ENCODE measurements at regions not wholly inside any gene's neighbourhood (a gene's known extent, or its start where the extent isn't known, plus 50 kb on each side); places are given as distances from the start of the nearest gene placed in this dataset.

DNA sequence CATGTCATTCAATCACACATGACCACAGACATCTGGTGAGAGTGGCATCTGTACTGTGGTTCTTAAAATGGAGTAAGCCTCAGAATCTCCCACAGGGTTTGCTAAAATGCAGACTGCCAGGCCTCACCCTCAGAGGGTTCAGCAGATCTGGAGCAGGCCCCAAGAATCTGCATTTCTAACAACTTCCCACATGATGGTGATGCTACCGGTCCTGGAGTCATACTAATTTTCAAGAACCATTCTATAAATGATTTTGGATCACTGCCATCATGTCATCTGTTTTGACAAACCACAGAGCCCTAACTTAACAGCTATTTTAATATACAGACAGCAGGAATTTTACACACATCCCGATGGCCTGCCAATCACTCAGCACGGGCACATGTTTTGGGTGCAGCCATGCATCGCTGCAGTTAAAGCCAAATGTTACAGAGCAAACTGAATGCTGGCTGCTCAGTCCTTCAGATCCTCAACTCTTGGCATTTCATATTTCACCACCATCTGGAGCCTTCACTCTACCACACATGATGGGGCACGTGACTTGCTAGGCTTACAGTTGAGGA lies 792.1 kb upstream of the AMELY start:
- no peak for FAIRE-seq
- no peaks in the 10 kb centered on the region for H3K27me3 ChIP-seq (ENCODE audit: control insufficient read depth in 3 of 3, insufficient read depth in 3 of 3, low read length in 3 of 3)
- no peak for DNase-seq
- WGBS, 3 donors, result 79 to 93% (median 80%) methylated on average over 1 to 5 of the region's 5 CpGs
- no peaks in the 10 kb centered on the region for H3K4me1 ChIP-seq (ENCODE audit: control insufficient read depth in 3 of 3, insufficient read depth in 2 of 3, low read depth in 1 of 3, low read length in 2 of 3)
- H3K27ac ChIP-seq (ENCODE audit: low read depth in 1 of 3, low read length in 2 of 3), result no peak overlapping the region
- H3K4me3 ChIP-seq (ENCODE audit: low read depth in 1 of 3, low read length in 3 of 3), result no peak overlapping the region
- no peaks in the 10 kb centered on the region for H3K9me3 ChIP-seq (ENCODE audit: control insufficient read depth in 2 of 2, insufficient read depth in 1 of 2, low read depth in 1 of 2, low read length in 1 of 2)
- H3K36me3 ChIP-seq (ENCODE audit: control insufficient read depth in 3 of 3, insufficient read depth in 2 of 3, low read depth in 1 of 3, low read length in 3 of 3), result no peaks in the 10 kb centered on the region

DNA sequence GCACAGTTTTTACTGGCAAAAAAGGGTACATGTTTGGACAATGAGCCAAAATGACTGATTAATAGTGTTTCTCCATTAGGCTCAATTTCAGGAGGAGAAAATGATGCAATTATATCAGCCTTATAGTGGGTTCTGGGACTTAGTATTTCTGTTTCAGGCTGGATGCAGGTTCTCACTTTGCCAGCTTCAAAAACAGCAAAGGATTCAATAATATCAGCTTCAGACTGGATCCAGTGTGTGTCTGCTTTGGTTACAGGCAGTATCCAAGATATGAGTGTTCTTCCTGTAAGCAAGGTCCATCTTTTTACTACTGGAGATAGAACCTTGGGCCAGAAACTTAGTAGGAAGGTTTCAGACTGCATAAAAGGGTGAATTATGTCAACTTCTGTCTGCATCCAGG lies 790.9 kb upstream of the AMELY start:
- H3K36me3 ChIP-seq (ENCODE audit: control insufficient read depth in 3 of 3, insufficient read depth in 2 of 3, low read depth in 1 of 3, low read length in 3 of 3), result no peaks in the 10 kb centered on the region
- H3K27ac ChIP-seq (ENCODE audit: low read depth in 1 of 3, low read length in 2 of 3), result no peak overlapping the region
- FAIRE-seq, result no peak
- no peaks in the 10 kb centered on the region for H3K9me3 ChIP-seq (ENCODE audit: control insufficient read depth in 2 of 2, insufficient read depth in 1 of 2, low read depth in 1 of 2, low read length in 1 of 2)
- no peaks in the 10 kb centered on the region for H3K4me1 ChIP-seq (ENCODE audit: control insufficient read depth in 3 of 3, insufficient read depth in 2 of 3, low read depth in 1 of 3, low read length in 2 of 3)
- H3K27me3 ChIP-seq (ENCODE audit: control insufficient read depth in 3 of 3, insufficient read depth in 3 of 3, low read length in 3 of 3), result no peaks in the 10 kb centered on the region
- no peak for DNase-seq
- no peak overlapping the region for H3K4me3 ChIP-seq (ENCODE audit: low read depth in 1 of 3, low read length in 3 of 3)

DNA sequence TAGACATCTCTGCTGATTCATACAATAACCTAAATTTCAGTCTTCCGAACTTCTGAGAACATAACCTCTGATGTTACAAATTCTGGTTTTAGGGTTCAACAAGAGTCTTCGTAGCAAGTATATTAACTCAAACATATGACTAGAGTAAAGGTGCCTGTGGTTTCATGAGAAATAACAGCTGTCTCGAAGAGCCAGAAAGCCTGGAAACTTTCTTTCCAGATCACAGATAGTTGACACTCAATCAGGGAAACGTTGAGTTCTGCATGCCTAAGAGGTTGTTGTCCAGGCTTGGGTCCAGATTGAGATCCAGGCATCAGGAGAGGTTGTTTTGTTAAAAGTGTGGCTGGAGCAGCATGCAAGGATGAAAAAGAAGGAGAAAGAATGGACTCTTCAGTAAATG lies 790.1 kb upstream of the AMELY start:
- Histone ChIP-seq H3K27ac (ENCODE audit: low read depth in 1 of 3, low read length in 2 of 3) (no peak overlapping the region), H3K36me3 (ENCODE audit: control insufficient read depth in 3 of 3, insufficient read depth in 2 of 3, low read depth in 1 of 3, low read length in 3 of 3) (no peaks in the 10 kb centered on the region), H3K4me1 (ENCODE audit: control insufficient read depth in 3 of 3, insufficient read depth in 2 of 3, low read depth in 1 of 3, low read length in 2 of 3) (no peaks in the 10 kb centered on the region), H3K9me3 (ENCODE audit: control insufficient read depth in 2 of 2, insufficient read depth in 1 of 2, low read depth in 1 of 2, low read length in 1 of 2) (no peaks in the 10 kb centered on the region), H3K27me3 (ENCODE audit: control insufficient read depth in 3 of 3, insufficient read depth in 3 of 3, low read length in 3 of 3) (no peaks in the 10 kb centered on the region), H3K4me3 (ENCODE audit: low read depth in 1 of 3, low read length in 3 of 3) (no peak overlapping the region)
- FAIRE-seq (no peak), DNase-seq (no peak)
- WGBS, 3 donors, result 58 to 80% (median 78%) methylated on average over 1 to 4 of the region's 4 CpGs

DNA sequence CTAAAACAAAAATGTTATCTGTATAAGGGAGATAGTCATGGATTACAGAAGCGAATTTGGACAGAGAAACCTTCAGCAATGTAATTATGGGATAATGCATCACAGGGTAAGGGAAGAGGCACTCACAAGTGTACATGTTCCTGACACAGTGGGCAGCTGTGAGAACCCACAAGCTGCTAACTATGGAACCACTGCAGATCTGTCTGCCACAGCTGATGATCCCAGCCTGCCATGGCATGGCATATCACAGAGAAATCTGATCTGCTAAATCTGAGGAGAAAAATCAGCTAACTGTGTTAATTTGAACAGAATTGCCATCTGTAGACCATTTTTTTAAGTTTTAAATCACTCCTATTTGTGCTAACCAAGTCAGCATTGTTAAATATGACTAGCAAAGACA lies 786.0 kb upstream of the AMELY start:
- no peak for FAIRE-seq
- no peak overlapping the region for H3K27ac ChIP-seq (ENCODE audit: low read depth in 1 of 3, low read length in 2 of 3)
- H3K36me3 ChIP-seq (ENCODE audit: control insufficient read depth in 3 of 3, insufficient read depth in 2 of 3, low read depth in 1 of 3, low read length in 3 of 3), result no peaks in the 10 kb centered on the region
- no peaks in the 10 kb centered on the region for H3K4me1 ChIP-seq (ENCODE audit: control insufficient read depth in 3 of 3, insufficient read depth in 2 of 3, low read depth in 1 of 3, low read length in 2 of 3)
- WGBS, 3 donors, result 85 to 93% methylated on average over 1 of the region's 1 CpG; no CpG with 5 or more reads in 1 of the 3 donors
- DNase-seq, result no peak
- H3K4me3 ChIP-seq (ENCODE audit: low read depth in 1 of 3, low read length in 3 of 3), result no peak overlapping the region
- H3K27me3 ChIP-seq (ENCODE audit: control insufficient read depth in 3 of 3, insufficient read depth in 3 of 3, low read length in 3 of 3), result no peaks in the 10 kb centered on the region
- H3K9me3 ChIP-seq (ENCODE audit: control insufficient read depth in 2 of 2, insufficient read depth in 1 of 2, low read depth in 1 of 2, low read length in 1 of 2), result no peaks in the 10 kb centered on the region

DNA sequence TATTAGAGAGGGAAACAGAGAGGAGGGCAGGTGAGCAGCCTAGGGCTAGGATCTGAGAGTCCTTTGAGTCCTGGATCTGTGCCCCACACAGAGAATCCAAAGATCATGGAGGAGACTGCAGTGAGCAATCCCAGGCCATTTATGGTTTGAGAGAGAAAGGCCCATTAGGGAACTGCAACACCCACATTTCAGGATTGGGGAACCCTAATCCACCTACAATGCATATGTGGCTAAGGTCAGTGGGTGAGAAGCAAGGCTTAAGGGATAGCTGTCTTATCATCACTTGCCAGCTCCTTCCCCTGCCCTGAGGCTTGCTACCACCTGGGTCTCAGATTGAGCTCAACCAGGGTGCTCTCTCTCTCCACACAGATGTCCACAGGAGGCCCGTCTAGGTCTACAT lies 781.1 kb upstream of the AMELY start:
- Histone ChIP-seq H3K4me1 (ENCODE audit: control insufficient read depth in 3 of 3, insufficient read depth in 2 of 3, low read depth in 1 of 3, low read length in 2 of 3) (no peaks in the 10 kb centered on the region), H3K4me3 (ENCODE audit: low read depth in 1 of 3, low read length in 3 of 3) (no peak overlapping the region), H3K27ac (ENCODE audit: low read depth in 1 of 3, low read length in 2 of 3) (no peak overlapping the region), H3K36me3 (ENCODE audit: control insufficient read depth in 3 of 3, insufficient read depth in 2 of 3, low read depth in 1 of 3, low read length in 3 of 3) (no peaks in the 10 kb centered on the region), H3K9me3 (ENCODE audit: control insufficient read depth in 2 of 2, insufficient read depth in 1 of 2, low read depth in 1 of 2, low read length in 1 of 2) (no peaks in the 10 kb centered on the region), H3K27me3 (ENCODE audit: control insufficient read depth in 3 of 3, insufficient read depth in 3 of 3, low read length in 3 of 3) (no peaks in the 10 kb centered on the region)
- no peak for FAIRE-seq
- WGBS, 3 donors, result 78 to 80% methylated on average over 1 of the region's 1 CpG; no CpG with 5 or more reads in 1 of the 3 donors
- no peak for DNase-seq

DNA sequence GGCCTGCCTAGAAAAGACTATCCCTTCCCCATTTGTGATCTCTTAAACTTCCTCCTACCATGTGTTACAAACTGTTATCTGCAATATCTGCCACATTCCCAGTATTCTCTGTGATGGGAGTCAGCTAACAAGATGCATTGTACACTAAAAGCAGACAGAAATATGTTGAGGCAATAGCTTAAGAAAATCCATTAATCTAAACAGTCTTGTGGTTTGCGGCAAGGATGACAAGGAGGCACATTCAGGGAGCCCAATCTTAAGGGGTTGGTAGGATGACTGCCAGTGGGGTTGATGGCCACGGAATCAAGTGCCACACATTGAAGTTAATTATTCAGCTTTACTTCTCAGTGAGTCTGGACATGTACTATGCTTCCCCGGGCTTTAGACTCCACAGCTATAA lies 775.5 kb upstream of the AMELY start:
- no peaks in the 10 kb centered on the region for H3K9me3 ChIP-seq (ENCODE audit: control insufficient read depth in 2 of 2, insufficient read depth in 1 of 2, low read depth in 1 of 2, low read length in 1 of 2)
- FAIRE-seq (no peak), DNase-seq (no peak)
- no peaks in the 10 kb centered on the region for H3K36me3 ChIP-seq (ENCODE audit: control insufficient read depth in 3 of 3, insufficient read depth in 2 of 3, low read depth in 1 of 3, low read length in 3 of 3)
- no peak overlapping the region for H3K4me3 ChIP-seq (ENCODE audit: low read depth in 1 of 3, low read length in 3 of 3)
- no peak overlapping the region for H3K27ac ChIP-seq (ENCODE audit: low read depth in 1 of 3, low read length in 2 of 3)
- 83 to 93% methylated on average over 3 of the region's 3 CpGs; no CpG with 5 or more reads in 1 of the 3 donors for WGBS, 3 donors
- no peaks in the 10 kb centered on the region for H3K27me3 ChIP-seq (ENCODE audit: control insufficient read depth in 3 of 3, insufficient read depth in 3 of 3, low read length in 3 of 3)
- H3K4me1 ChIP-seq (ENCODE audit: control insufficient read depth in 3 of 3, insufficient read depth in 2 of 3, low read depth in 1 of 3, low read length in 2 of 3), result no peaks in the 10 kb centered on the region

DNA sequence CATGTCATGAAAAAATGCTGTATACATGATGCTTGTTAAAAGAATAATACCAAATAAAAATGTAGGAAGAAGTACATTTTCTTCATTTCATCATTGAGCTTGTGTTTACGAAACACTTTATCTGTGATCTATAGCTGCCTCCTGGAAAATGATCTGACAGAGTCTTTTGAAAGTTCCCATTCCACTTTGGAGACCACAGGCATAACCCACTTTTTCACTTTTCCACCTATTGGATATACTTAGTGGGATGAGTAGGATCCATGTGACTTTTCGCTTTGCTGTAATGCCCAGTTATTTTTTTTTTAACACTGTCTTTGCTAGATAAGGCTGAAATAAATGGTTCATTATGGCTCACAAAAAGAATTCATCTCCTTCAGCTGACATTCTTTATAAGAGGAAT lies 773.0 kb upstream of the AMELY start:
- DNase-seq (no peak), FAIRE-seq (no peak)
- H3K4me1 ChIP-seq (ENCODE audit: control insufficient read depth in 3 of 3, insufficient read depth in 2 of 3, low read depth in 1 of 3, low read length in 2 of 3), result no peaks in the 10 kb centered on the region
- no peaks in the 10 kb centered on the region for H3K9me3 ChIP-seq (ENCODE audit: control insufficient read depth in 2 of 2, insufficient read depth in 1 of 2, low read depth in 1 of 2, low read length in 1 of 2)
- no peaks in the 10 kb centered on the region for H3K27me3 ChIP-seq (ENCODE audit: control insufficient read depth in 3 of 3, insufficient read depth in 3 of 3, low read length in 3 of 3)
- 90 to 96% methylated on average over 2 of the region's 2 CpGs; no CpG with 5 or more reads in 1 of the 3 donors for WGBS, 3 donors
- no peak overlapping the region for H3K27ac ChIP-seq (ENCODE audit: low read depth in 1 of 3, low read length in 2 of 3)
- no peak overlapping the region for H3K4me3 ChIP-seq (ENCODE audit: low read depth in 1 of 3, low read length in 3 of 3)
- no peaks in the 10 kb centered on the region for H3K36me3 ChIP-seq (ENCODE audit: control insufficient read depth in 3 of 3, insufficient read depth in 2 of 3, low read depth in 1 of 3, low read length in 3 of 3)

DNA sequence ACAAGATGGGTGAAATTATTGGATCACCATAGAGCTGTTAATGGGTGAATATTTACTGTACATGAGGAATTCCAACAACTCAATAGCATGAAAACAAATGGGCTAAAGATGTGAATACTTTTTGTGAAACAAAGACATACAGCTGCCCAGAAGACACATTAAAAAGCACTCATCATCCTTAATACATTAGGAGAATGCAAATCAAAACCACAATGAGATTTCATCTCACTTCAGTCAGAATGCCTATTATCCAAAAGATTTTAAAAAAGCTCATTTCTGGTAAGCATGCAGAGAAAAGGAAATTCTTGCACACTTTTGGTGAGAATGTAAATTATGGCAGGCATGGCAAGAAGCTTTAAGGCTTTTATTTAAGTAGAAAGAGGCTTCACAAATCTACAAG lies 770.8 kb upstream of the AMELY start:
- DNase-seq (no peak), FAIRE-seq (no peak)
- Histone ChIP-seq H3K9me3 (ENCODE audit: control insufficient read depth in 2 of 2, insufficient read depth in 1 of 2, low read depth in 1 of 2, low read length in 1 of 2) (no peaks in the 10 kb centered on the region), H3K27me3 (ENCODE audit: control insufficient read depth in 3 of 3, insufficient read depth in 3 of 3, low read length in 3 of 3) (no peaks in the 10 kb centered on the region), H3K27ac (ENCODE audit: low read depth in 1 of 3, low read length in 2 of 3) (no peak overlapping the region), H3K4me3 (ENCODE audit: low read depth in 1 of 3, low read length in 3 of 3) (no peak overlapping the region), H3K4me1 (ENCODE audit: control insufficient read depth in 3 of 3, insufficient read depth in 2 of 3, low read depth in 1 of 3, low read length in 2 of 3) (no peaks in the 10 kb centered on the region), H3K36me3 (ENCODE audit: control insufficient read depth in 3 of 3, insufficient read depth in 2 of 3, low read depth in 1 of 3, low read length in 3 of 3) (no peaks in the 10 kb centered on the region)

DNA sequence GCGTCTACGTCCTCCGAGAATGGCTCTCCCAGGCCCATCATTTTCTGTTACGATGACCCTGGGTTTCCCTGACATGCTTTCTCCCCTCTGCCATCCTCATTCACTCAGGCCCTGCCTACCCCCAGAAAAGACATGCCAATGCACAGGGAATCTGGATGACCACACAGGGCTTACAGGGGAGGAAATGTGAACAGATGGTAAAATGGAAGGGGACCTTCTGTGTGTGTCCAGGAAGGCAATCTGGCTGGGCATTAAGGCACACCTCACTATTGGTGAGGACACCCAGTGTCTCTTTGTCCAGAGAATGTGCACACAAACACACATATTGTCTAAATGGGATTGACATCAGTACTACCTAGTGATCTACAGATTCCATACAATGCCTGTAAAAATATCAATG lies 769.9 kb upstream of the AMELY start:
- no peak overlapping the region for H3K27ac ChIP-seq (ENCODE audit: low read depth in 1 of 3, low read length in 2 of 3)
- no peaks in the 10 kb centered on the region for H3K27me3 ChIP-seq (ENCODE audit: control insufficient read depth in 3 of 3, insufficient read depth in 3 of 3, low read length in 3 of 3)
- WGBS, 3 donors, result 100% methylated on average over 4 of the region's 4 CpGs; no CpG with 5 or more reads in 2 of the 3 donors
- no peaks in the 10 kb centered on the region for H3K4me1 ChIP-seq (ENCODE audit: control insufficient read depth in 3 of 3, insufficient read depth in 2 of 3, low read depth in 1 of 3, low read length in 2 of 3)
- H3K9me3 ChIP-seq (ENCODE audit: control insufficient read depth in 2 of 2, insufficient read depth in 1 of 2, low read depth in 1 of 2, low read length in 1 of 2), result no peaks in the 10 kb centered on the region
- FAIRE-seq (no peak), DNase-seq (no peak)
- H3K36me3 ChIP-seq (ENCODE audit: control insufficient read depth in 3 of 3, insufficient read depth in 2 of 3, low read depth in 1 of 3, low read length in 3 of 3), result no peaks in the 10 kb centered on the region
- H3K4me3 ChIP-seq (ENCODE audit: low read depth in 1 of 3, low read length in 3 of 3), result no peak overlapping the region
